Stimulated activated CD4-positive, alpha-beta T cell treated with anti-CD3 and anti-CD28 coated beads, Interleukin-2, amount 100 ng/mL, for 4 hours (primary cell): ENCODE measurements at regions not wholly inside any gene's neighbourhood (a gene's known extent, or its start where the extent isn't known, plus 50 kb on each side); places are given as distances from the start of the nearest gene placed in this dataset.

Source experiments
- DNase-seq: peaks from one replicate; pipeline ENCODE4 v3.0.0-alpha.2; 2020; ENCODE audit warnings: low read depth

- no peak for DNase-seq
These were observed 229.1 kb downstream of the TSHZ3 start for GRCh38 chr19:31119951-31120690.

DNA sequence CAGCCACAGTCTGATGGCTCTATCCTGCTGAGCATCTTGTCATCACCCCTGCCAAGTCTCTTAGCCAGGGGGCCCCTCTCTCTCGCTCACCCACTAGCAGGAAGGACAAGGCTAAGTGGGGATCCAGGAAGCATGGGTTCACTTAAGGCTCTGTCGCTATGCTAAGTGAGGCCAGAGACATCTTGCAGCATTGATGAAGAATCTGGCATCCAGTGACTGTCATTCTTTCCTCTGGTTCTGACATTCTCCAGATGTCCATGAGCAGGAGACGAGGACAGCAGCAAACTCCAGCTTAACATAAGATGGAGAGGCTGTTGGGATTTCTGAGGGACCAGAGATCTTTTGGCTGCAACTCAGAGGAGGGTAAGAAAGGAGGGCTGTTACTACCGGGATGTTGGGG is 230.2 kb downstream of the TSHZ3 start:
- DNase-seq: no peak

DNA sequence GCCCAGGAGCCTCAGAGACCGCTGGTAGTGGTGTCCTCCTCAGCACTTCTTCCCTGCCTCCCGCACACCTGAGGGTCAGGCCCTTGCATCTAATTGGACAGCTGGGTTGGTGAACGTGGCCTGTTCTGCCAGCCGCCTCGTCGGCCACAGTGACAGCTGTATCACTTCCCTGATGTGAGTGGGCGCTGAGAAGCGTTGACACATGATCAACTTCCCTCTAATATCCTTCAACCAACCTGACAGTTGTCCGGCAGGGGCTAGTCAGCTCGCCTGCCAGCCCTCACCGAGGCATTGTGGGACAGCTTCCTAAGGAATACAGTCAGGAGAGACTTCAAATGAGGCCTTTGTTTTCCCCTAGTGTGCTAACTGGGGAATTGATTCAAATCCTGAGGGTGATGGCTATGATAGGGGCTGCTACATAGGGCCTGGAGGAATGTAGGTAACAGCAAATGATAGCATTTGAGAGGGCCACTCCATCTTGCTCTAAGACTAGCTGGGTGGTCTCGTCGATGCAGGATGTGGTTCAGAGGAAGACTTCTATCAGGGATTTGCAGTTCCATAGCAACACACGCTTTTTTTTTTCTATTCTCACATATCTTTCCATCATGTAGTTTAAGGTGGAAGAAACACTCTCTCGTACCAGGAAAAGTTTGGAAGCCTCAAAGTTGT is 230.8 kb downstream of the TSHZ3 start:
- no peak for DNase-seq

- DNase-seq: no peak
These were observed 234.7 kb downstream of the TSHZ3 start for GRCh38 chr19:31114585-31114984.

- DNase-seq: no peak
These were observed 235.9 kb downstream of the TSHZ3 start for GRCh38 chr19:31113293-31113692.

GRCh38 chr19:31112158-31112557 is 237.1 kb downstream of the TSHZ3 start:
- DNase-seq: no peak

DNA sequence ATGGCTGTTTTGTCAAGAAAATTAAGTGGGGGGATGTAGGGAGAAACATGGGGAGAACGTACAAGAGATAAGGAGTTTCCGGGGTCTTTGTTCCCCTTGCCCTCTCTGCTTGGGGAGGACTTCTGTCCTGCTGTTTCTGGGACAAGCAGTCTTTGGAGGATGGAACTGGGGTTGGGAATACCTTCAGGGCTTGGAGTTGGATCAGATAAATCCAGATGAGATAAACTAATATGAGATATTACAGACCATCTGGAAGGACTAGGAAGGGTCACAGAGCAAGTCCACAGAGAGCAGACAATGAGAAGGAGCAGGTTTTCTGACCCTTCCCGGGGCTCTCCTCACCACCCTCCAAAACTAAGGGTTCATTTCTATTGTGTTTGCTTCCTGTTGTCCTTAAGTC is 237.5 kb downstream of the TSHZ3 start:
- no peak for DNase-seq

DNA sequence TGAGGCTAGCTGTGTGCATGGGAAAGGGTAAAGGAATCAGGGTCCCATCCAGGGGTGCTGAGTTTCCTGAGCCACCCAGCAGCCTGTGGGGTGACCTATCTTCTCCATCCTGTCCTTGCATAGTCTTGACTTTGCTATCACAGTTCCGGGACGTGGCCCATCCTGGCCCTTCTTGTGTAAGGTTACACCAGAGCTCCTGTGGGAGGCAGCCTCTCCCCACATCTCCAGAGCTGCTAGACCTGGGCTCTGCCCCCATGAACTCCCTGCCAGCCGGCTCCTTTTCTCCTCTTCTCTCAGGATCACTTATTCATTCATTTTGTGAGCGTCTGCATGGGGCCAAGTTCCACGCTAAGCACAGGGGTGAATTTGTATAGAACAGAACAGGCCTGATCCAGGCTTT is 238.9 kb downstream of the TSHZ3 start:
- no peak for DNase-seq

GRCh38 chr19:31109636-31110035 is 239.6 kb downstream of the TSHZ3 start:
- no peak for DNase-seq

- DNase-seq: no peak
These were observed 242.1 kb downstream of the TSHZ3 start for GRCh38 chr19:31107096-31107495.

DNA sequence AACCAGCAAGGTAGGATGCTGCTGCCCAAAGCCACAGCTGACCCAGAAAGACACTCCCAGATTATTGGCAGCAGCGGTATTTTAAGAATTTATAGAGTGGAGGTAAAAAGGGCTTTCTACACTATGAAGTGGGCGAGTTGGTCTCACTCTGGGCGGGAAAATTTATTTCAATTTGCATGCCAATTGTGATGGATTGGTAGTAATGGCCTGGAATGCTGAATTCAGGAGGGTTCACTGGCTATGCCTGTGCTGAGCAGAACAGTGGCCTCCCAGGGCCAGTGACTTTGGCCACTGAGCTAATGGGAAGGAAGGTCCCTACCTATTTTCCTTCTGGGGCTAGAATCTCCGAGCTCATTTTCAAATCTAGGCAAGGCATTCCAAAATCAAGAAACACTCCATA is 243.5 kb downstream of the TSHZ3 start:
- no peak for DNase-seq

GRCh38 chr19:31104451-31104850 is 244.8 kb downstream of the TSHZ3 start:
- DNase-seq: no peak

GRCh38 chr19:31103228-31103627 is 246.0 kb downstream of the TSHZ3 start:
- DNase-seq: no peak

GRCh38 chr19:31102674-31103073 is 246.6 kb downstream of the TSHZ3 start:
- no peak for DNase-seq

DNA sequence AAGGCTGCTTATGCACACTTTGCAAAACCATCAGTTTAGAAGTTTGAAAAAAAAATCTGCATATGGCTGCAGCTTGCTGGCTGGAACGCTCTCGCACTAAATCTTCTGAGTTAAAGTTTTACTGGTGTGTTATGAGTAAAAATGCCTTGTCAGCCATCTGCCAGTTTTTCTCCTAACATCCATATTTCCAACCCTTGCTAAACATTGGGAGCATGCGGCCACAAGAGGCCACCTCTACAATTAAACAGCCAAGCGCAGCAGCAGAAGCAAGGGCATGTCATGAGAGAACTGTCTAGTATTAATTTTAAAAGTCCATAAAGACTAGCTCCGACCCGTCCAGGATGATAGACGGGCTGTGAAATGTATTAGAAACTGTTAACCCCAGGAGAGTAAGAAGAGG is 248.3 kb downstream of the TSHZ3 start:
- DNase-seq: no peak

DNA sequence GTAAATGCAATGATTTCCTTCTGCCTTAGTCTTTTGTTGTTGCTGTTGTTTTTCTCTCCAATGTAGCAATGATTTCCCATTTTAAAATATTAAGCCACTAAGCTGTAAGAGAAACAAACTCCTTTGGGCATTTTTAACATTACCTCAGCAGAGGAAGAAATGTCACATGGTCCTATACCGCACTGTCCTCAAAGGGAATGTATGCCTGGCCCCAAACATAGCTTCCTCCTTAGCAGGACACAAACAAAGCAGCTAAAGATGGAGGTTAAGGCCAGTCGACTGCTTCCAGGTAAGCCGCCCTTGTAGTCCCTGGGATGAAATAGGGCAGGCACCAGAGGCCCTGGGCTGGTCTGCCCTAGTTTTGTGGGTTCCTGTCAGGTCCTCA is 249.0 kb downstream of the TSHZ3 start:
- no peak for DNase-seq

DNA sequence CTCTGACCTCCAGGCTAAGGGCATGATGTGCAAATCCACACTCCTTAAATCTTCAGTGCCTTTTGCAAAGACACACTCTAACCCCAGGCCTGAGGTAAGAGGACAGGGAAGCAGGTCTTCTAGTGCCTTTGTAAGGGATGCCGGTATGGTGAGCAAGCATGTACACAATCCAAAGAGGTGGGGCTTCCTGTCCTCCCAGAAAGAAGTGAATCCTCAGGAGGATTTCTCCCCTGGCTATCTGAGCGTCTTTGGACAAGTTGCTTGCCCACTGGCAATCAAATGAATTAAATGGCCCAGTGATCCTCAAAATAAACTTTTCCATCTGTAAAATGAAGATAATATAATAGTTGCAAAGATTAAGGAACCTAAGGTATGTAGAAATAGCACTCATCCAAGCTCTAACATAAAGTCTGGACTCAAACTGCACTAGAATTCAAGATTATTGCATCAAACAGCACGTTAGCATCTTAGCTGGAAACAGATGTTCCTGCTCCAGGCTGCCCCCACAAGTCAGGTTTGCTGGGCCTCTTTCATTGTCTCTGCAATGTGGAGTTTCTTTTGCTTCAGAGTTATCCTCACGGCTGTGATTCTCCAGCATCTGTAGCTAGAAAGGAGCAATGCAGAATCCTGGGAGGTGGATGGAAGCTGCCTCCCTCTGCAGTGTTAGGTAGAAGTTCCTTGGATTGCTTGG is 249.6 kb downstream of the TSHZ3 start:
- DNase-seq: no peak

DNA sequence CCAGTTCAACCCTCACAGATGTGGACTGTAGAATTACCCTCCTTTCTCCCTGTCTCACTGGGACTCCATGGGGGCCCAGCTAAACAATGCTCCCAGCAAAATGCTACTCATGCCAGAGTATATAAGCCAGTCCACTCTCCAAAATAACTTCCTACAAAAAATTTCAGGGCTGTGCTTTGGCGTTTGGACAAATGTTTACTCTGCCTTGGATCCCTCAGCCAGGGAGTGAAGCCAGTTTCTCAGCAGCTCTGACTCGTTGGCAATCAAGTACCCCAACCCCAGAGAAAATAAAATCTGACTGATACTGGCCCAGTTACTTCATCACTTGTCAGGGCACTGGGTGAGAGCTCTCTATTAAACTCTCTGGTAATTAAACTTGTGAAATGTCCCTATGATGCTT is 250.4 kb downstream of the TSHZ3 start:
- no peak for DNase-seq

- DNase-seq: no peak
These were observed 252.2 kb downstream of the TSHZ3 start for GRCh38 chr19:31096935-31097545.

GRCh38 chr19:31096062-31096830 is 253.0 kb downstream of the TSHZ3 start:
- no peak for DNase-seq

GRCh38 chr19:31095100-31095804 is 254.0 kb downstream of the TSHZ3 start:
- DNase-seq: no peak
